Posterior vena cava (tissue), 2 donors: ENCODE measurements at regions not wholly inside any gene's neighbourhood (a gene's known extent, or its start where the extent isn't known, plus 50 kb on each side); places are given as distances from the start of the nearest gene placed in this dataset.

ENCODE experiments used
- DNase-seq: peaks from one replicate; pipeline ENCODE4 v3.0.0-alpha.2; 2020; ENCODE audit warnings: low spot score
- intact Hi-C, 2 donors: fragments of 100-400 bp; cut with DNase I; formaldehyde crosslinking; loops; one replicate each; pipeline versions ENCODE4 v1.14.1 to v1.14.2; 2022 to 2023
- donor health status: DM: yes; HTN: yes; CAD: no.
- donor health status: DM: yes; HTN: yes; CAD: no.

- no peak for DNase-seq
- intact Hi-C loops: no loop called here
Measured at GRCh38 chr1:172955161-172955815, 95.5 kb downstream of the TNFSF18 start.

GRCh38 chr1:172956871-172957270 is 93.9 kb downstream of the TNFSF18 start:
- intact Hi-C loops: no loop called here
- no peak for DNase-seq

- intact Hi-C loops: no loop called here
- no peak for DNase-seq
Measured at GRCh38 chr1:172957491-172957890, 93.2 kb downstream of the TNFSF18 start.

- intact Hi-C loops: no loop called here
- DNase-seq: no peak
Measured at GRCh38 chr1:172959571-172959970, 91.2 kb downstream of the TNFSF18 start.

GRCh38 chr1:172960019-172960418 is 90.7 kb downstream of the TNFSF18 start:
- DNase-seq: no peak
- intact Hi-C loops: no loop called here

- DNase-seq: no peak
- intact Hi-C loops: no loop called here
Measured at GRCh38 chr1:172960454-172961208, 90.1 kb downstream of the TNFSF18 start.

GRCh38 chr1:172964864-172965263 is 85.9 kb downstream of the TNFSF18 start:
- no peak for DNase-seq
- intact Hi-C loops: no loop called here

- DNase-seq: no peak
- intact Hi-C loops: no loop called here
Measured at GRCh38 chr1:172966844-172967540, 83.7 kb downstream of the TNFSF18 start.

GRCh38 chr1:172967936-172968335 is 82.8 kb downstream of the TNFSF18 start:
- DNase-seq: no peak
- intact Hi-C loops: no loop called here

- intact Hi-C loops: no loop called here
Measured at GRCh38 chr1:172969611-172970010, 81.1 kb downstream of the TNFSF18 start.

GRCh38 chr1:172970186-172970585 is 80.6 kb downstream of the TNFSF18 start:
- intact Hi-C loops: no loop called here
- DNase-seq: no peak

More at GRCh38 chr1:172969611-172970010, 81.1 kb downstream of the TNFSF18 start:
- DNase-seq: no peak

- intact Hi-C loops: no loop called here
- no peak for DNase-seq
Measured at GRCh38 chr1:172971241-172971640, 79.5 kb downstream of the TNFSF18 start.

GRCh38 chr1:172972258-172972657 is 78.5 kb downstream of the TNFSF18 start:
- no peak for DNase-seq
- intact Hi-C loops: no loop called here

- DNase-seq: no peak
- intact Hi-C loops: no loop called here
Measured at GRCh38 chr1:172973424-172973823, 77.3 kb downstream of the TNFSF18 start.

- DNase-seq: peak; percentile 58
- intact Hi-C loops: no loop called here
Measured at GRCh38 chr1:172976222-172977041, 74.3 kb downstream of the TNFSF18 start.

- DNase-seq: no peak
Measured at GRCh38 chr1:172977296-172978017, 73.3 kb downstream of the TNFSF18 start.

GRCh38 chr1:172978595-172978994 is 72.1 kb downstream of the TNFSF18 start:
- DNase-seq: no peak
- intact Hi-C loops: no loop called here

More at GRCh38 chr1:172977296-172978017, 73.3 kb downstream of the TNFSF18 start:
- intact Hi-C loops: no loop called here

GRCh38 chr1:172979828-172980227 is 70.9 kb downstream of the TNFSF18 start:
- intact Hi-C loops: no loop called here
- no peak for DNase-seq

GRCh38 chr1:172980456-172980855 is 70.3 kb downstream of the TNFSF18 start:
- DNase-seq: no peak
- intact Hi-C loops: no loop called here
